Natural killer cell (primary cell): ENCODE measurements at regions not wholly inside any gene's neighbourhood (a gene's known extent, or its start where the extent isn't known, plus 50 kb on each side); places are given as distances from the start of the nearest gene placed in this dataset.

Experiments used
- ATAC-seq, 3 donors: fragments of 150-1000 bp in 2 of 3; fragments of 200-7000 bp in 1 of 3; cut with Tn5 transposase; 1 replicate in 1 of 3; 2 replicates in 2 of 3; pipeline ENCODE4 v1.10.0; 2021; ENCODE audit warnings: mild to moderate bottlenecking in 2 of 3, moderate library complexity in 2 of 3
- DNase-seq, 2 donors: peaks; one replicate each; pipeline versions ENCODE4 v3.0.0 to v3.0.0-alpha.2; 2013 to 2021; ENCODE audit warnings: mixed read lengths in 1 of 2
- H3K27ac ChIP-seq: one replicate; pipeline ENCODE4 v1.5.1; 2013; ENCODE audit warnings: mild to moderate bottlenecking, low read length
- H3K27me3 ChIP-seq: one replicate; pipeline ENCODE4 v1.6.1; 2013; ENCODE audit warnings: low read length; ENCODE audit not compliant: control insufficient read depth, insufficient read depth
- H3K36me3 ChIP-seq: one replicate; pipeline ENCODE4 v1.6.1; 2013; ENCODE audit warnings: low read length; ENCODE audit not compliant: control insufficient read depth, insufficient read depth
- H3K4me1 ChIP-seq: one replicate; pipeline ENCODE4 v1.6.1; 2013; ENCODE audit warnings: low read length; ENCODE audit not compliant: control insufficient read depth, insufficient read depth
- H3K4me3 ChIP-seq: one replicate; pipeline ENCODE4 v1.5.1; 2013; ENCODE audit warnings: low read length
- H3K9me3 ChIP-seq: one replicate; pipeline ENCODE4 v1.6.1; 2013; ENCODE audit warnings: low read length; ENCODE audit not compliant: control insufficient read depth, insufficient read depth
- H3K27ac Mint-ChIP-seq, 2 donors: one replicate each; pipeline ENCODE4 v1.8.0; 2022; ENCODE audit warnings: mild to moderate bottlenecking in 2 of 2, mixed read lengths in 2 of 2, moderate library complexity in 1 of 2
- H3K27me3 Mint-ChIP-seq, 2 donors: one replicate each; pipeline ENCODE4 v1.8.0; 2022; ENCODE audit warnings: low read depth in 2 of 2, mixed read lengths in 2 of 2
- H3K36me3 Mint-ChIP-seq: one replicate; pipeline ENCODE4 v1.8.0; 2022; ENCODE audit warnings: mixed read lengths
- H3K4me1 Mint-ChIP-seq, 2 donors: one replicate each; pipeline ENCODE4 v1.8.0; 2022; ENCODE audit warnings: mixed read lengths in 2 of 2
- H3K4me3 Mint-ChIP-seq: one replicate; pipeline ENCODE4 v1.8.0; 2022; ENCODE audit warnings: mild to moderate bottlenecking, moderate library complexity, mixed read lengths
- H3K9me3 Mint-ChIP-seq, 2 donors: one replicate each; pipeline ENCODE4 v1.8.0; 2022; ENCODE audit warnings: mixed read lengths in 2 of 2
- WGBS: methylation state at CpG from one replicate; pipeline ENCODE4 v1.1.7; 2013; ENCODE audit warnings: missing lambda C conversion rate; ENCODE audit not compliant: insufficient coverage; 5-methylcytosine and 5-hydroxymethylcytosine counted together
- intact Hi-C: fragments of 100-400 bp; cut with micrococcal nuclease; formaldehyde crosslinking; loops from one replicate; pipeline ENCODE4 v1.14.2; 2022
- TF ChIP-seq, protein P1 (sequence below): fragments of 200-600 bp; IDR thresholded peaks from one replicate; pipeline ENCODE4 v1.8.0; 2022; ENCODE audit warnings: antibody characterized with exemption

DNA sequence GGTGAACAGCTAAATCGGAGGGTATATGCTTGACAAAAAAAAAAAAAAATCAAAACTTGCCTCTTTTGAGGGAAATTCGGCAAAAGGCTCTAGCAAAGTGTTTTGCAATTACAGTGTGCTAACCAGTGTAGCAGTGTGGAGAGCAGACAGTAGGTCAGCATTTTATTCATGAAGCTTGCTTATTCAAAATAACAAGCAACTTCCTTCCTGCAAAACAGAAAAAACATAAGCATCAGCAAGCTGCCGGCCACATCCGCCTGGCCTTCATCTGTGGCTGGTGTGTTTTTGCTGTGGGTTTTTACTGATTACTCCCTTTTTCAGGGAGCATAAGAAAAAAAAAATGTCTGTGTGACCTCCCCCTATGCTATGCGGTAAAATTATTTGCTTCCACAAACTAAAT, 434.1 kb downstream of the OCA2 start:
- no peaks in the 10 kb centered on the region for H3K4me1 Mint-ChIP-seq
- no peak for DNase-seq
- intact Hi-C loops, result no loop called here

GRCh38 chr15:27662892-27663291, 436.2 kb downstream of the OCA2 start:
- intact Hi-C loops, result no loop called here
- Histone ChIP-seq H3K27me3 (no peaks in the 10 kb centered on the region), H3K4me1 (no peaks in the 10 kb centered on the region), H3K36me3 (no peaks in the 10 kb centered on the region), H3K9me3 (no peaks in the 10 kb centered on the region), H3K27ac (no peak overlapping the region), H3K4me3 (no peak overlapping the region)
- no peaks in the 10 kb centered on the region for H3K36me3 Mint-ChIP-seq
- H3K27ac Mint-ChIP-seq, result no peak overlapping the region
- peaks cover 7 to 15% of the 10 kb centered on the region in 2 donors for H3K9me3 Mint-ChIP-seq
- ATAC-seq, result no peak
- H3K27me3 Mint-ChIP-seq, result no peaks in the 10 kb centered on the region
- no peak overlapping the region for H3K4me3 Mint-ChIP-seq
- DNase-seq, result no peak
- H3K4me1 Mint-ChIP-seq, result no peaks in the 10 kb centered on the region
- TF ChIP-seq, protein P1, sequence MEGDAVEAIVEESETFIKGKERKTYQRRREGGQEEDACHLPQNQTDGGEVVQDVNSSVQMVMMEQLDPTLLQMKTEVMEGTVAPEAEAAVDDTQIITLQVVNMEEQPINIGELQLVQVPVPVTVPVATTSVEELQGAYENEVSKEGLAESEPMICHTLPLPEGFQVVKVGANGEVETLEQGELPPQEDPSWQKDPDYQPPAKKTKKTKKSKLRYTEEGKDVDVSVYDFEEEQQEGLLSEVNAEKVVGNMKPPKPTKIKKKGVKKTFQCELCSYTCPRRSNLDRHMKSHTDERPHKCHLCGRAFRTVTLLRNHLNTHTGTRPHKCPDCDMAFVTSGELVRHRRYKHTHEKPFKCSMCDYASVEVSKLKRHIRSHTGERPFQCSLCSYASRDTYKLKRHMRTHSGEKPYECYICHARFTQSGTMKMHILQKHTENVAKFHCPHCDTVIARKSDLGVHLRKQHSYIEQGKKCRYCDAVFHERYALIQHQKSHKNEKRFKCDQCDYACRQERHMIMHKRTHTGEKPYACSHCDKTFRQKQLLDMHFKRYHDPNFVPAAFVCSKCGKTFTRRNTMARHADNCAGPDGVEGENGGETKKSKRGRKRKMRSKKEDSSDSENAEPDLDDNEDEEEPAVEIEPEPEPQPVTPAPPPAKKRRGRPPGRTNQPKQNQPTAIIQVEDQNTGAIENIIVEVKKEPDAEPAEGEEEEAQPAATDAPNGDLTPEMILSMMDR, result no peak

More for the DNA sequence above, 434.1 kb downstream of the OCA2 start:
- H3K9me3 ChIP-seq, result no peaks in the 10 kb centered on the region
- H3K4me1 ChIP-seq, result no peaks in the 10 kb centered on the region
- H3K36me3 ChIP-seq, result no peaks in the 10 kb centered on the region
- H3K27ac ChIP-seq, result no peak overlapping the region
- H3K9me3 Mint-ChIP-seq, result peaks cover 7 to 13% of the 10 kb centered on the region in 2 donors
- peak in 1 of 3 donors; percentile 62 for ATAC-seq
- H3K4me3 ChIP-seq, result no peak overlapping the region
- no peaks in the 10 kb centered on the region for H3K36me3 Mint-ChIP-seq
- no peaks in the 10 kb centered on the region for H3K27me3 Mint-ChIP-seq
- 67% methylated on average over 3 of the region's 5 CpGs for WGBS
- no peak overlapping the region for H3K4me3 Mint-ChIP-seq
- no peak overlapping the region for H3K27ac Mint-ChIP-seq
- H3K27me3 ChIP-seq, result no peaks in the 10 kb centered on the region
- TF ChIP-seq, protein P1, result no peak

DNA sequence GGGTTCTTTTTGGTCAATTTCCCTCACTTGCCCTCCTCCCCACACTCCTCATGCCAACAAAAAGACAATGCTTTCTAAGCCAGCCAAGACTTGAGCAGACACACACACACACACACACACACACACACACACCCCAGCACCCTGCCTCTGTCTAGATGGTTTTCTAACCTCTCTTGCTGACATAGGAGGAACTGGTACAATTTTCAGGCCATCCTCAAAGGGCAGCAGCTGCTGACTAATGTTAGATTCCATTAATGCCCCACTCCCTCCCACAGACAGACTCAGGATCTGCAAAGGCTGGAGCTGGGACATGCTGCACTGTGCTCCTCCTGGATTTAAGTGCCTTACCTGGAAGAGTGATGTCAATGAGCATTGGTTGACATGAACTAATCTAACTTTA, 438.4 kb downstream of the OCA2 start:
- no peak for DNase-seq
- H3K27ac ChIP-seq, result no peak overlapping the region
- Mint-ChIP-seq H3K4me3 (no peak overlapping the region), H3K4me1 (no peaks in the 10 kb centered on the region), H3K9me3 (peaks cover 11 to 12% of the 10 kb centered on the region in 2 donors), H3K36me3 (no peaks in the 10 kb centered on the region), H3K27ac (no peak overlapping the region), H3K27me3 (no peaks in the 10 kb centered on the region)
- H3K9me3 ChIP-seq, result no peaks in the 10 kb centered on the region
- no peak overlapping the region for H3K4me3 ChIP-seq
- TF ChIP-seq, protein P1, result no peak
- no peaks in the 10 kb centered on the region for H3K36me3 ChIP-seq
- H3K4me1 ChIP-seq, result no peaks in the 10 kb centered on the region
- no peak for ATAC-seq
- no peaks in the 10 kb centered on the region for H3K27me3 ChIP-seq
- intact Hi-C loops, result no loop called here

DNA sequence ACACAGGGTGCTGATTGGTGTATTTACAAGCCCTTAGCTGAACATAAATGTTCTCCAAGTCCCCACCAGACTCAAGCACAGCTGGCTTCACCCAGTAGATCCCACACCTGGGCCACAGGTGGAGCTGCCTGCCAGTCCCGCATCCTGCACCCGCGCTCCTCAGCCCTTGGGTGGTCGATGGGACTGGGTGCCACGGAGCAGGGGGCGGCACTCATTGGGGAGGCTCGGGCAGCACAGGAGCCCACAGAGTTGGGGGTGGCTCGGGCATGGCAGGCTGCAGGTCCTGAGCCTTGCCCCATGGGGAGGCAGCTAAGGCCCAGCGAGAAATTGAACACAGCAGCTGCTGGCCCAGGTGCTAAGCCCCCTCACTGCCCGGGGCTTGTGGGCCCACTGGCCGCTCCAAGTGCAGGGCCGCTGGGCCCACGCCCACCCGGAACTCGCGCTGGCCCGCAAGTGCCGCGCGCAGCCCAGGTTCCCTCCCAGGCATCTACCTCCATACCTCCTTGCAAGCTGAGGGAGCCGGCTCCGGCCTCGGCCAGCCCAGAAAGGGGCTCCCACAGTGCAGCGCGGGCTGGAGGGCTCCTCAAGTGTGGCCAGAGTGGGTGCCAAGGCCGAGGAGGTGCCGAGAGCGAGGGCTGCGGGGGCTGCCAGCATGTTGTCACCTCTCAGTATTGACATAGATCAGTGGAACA, 442.7 kb downstream of the OCA2 start:
- ATAC-seq, result no peak
- Histone ChIP-seq H3K4me1 (no peaks in the 10 kb centered on the region), H3K27ac (no peak overlapping the region), H3K36me3 (no peaks in the 10 kb centered on the region), H3K9me3 (no peaks in the 10 kb centered on the region), H3K4me3 (no peak overlapping the region), H3K27me3 (no peaks in the 10 kb centered on the region)
- TF ChIP-seq, protein P1, result no peak
- no peaks in the 10 kb centered on the region for H3K36me3 Mint-ChIP-seq
- no peak overlapping the region for H3K27ac Mint-ChIP-seq
- H3K4me1 Mint-ChIP-seq, result no peaks in the 10 kb centered on the region
- H3K27me3 Mint-ChIP-seq, result no peaks in the 10 kb centered on the region
- peaks cover 8 to 14% of the 10 kb centered on the region in 2 donors for H3K9me3 Mint-ChIP-seq
- DNase-seq, result no peak
- H3K4me3 Mint-ChIP-seq, result no peak overlapping the region
- intact Hi-C loops, result no loop called here
- WGBS, result 91% methylated on average over 29 of the region's 29 CpGs
